H9 (cell line): ENCODE measurements at regions not wholly inside any gene's neighbourhood (a gene's known extent, or its start where the extent isn't known, plus 50 kb on each side); places are given as distances from the start of the nearest gene placed in this dataset.

ENCODE experiments used
- DNase-seq: peaks from one replicate; pipeline ENCODE4 v3.0.0-alpha.2; 2017
- H2AFZ ChIP-seq: one replicate; pipeline ENCODE4 v1.6.1; 2013; ENCODE audit warnings: mild to moderate bottlenecking, low read length, control low read depth, moderate library complexity
- H2AK5ac ChIP-seq: 2 replicates; pipeline ENCODE4 v1.6.1; 2013; ENCODE audit warnings: low read length, control low read depth, mixed read lengths; ENCODE audit not compliant: insufficient read length
- H2BK120ac ChIP-seq: one replicate; pipeline ENCODE4 v1.6.1; 2013; ENCODE audit warnings: low read depth, mild to moderate bottlenecking, low read length, control low read depth, inconsistent platforms; ENCODE audit not compliant: poor library complexity, severe bottlenecking
- H2BK12ac ChIP-seq: 2 replicates; pipeline ENCODE4 v1.6.1; 2013; ENCODE audit warnings: low read length, control low read depth, mixed read lengths, low read depth; ENCODE audit not compliant: insufficient read length
- H2BK15ac ChIP-seq: 2 replicates; pipeline ENCODE4 v1.6.1; 2013; ENCODE audit warnings: low read depth, low read length, control low read depth
- H2BK20ac ChIP-seq: one replicate; pipeline ENCODE4 v1.6.1; 2013; ENCODE audit warnings: low read depth, mild to moderate bottlenecking, low read length, control low read depth, inconsistent platforms; ENCODE audit not compliant: poor library complexity, severe bottlenecking
- H2BK5ac ChIP-seq: 2 replicates; pipeline ENCODE4 v1.6.1; 2013; ENCODE audit warnings: low read length, control low read depth, mixed read lengths; ENCODE audit not compliant: insufficient read length
- H3K14ac ChIP-seq: 2 replicates; pipeline ENCODE4 v1.6.1; 2013; ENCODE audit warnings: low read length, control low read depth; ENCODE audit not compliant: insufficient read depth
- H3K18ac ChIP-seq: 2 replicates; pipeline ENCODE4 v1.6.1; 2013; ENCODE audit warnings: low read depth, mild to moderate bottlenecking, mixed read lengths, low read length, control low read depth; ENCODE audit not compliant: insufficient read length
- H3K23ac ChIP-seq: 2 replicates; pipeline ENCODE4 v1.6.1; 2013; ENCODE audit warnings: low read length, control low read depth, mixed read lengths, low read depth; ENCODE audit not compliant: insufficient read length
- H3K23me2 ChIP-seq: 2 replicates; pipeline ENCODE4 v1.6.1; 2013; ENCODE audit warnings: low read depth, mild to moderate bottlenecking, mixed read lengths, low read length, control low read depth; ENCODE audit not compliant: insufficient read length, poor library complexity, severe bottlenecking
- H3K27ac ChIP-seq: 2 replicates; pipeline ENCODE4 v1.5.1; 2013; ENCODE audit warnings: low read length, control low read depth, mixed read lengths, low read depth; ENCODE audit not compliant: insufficient read length
- H3K27me3 ChIP-seq: 2 replicates; pipeline ENCODE4 v1.6.1; 2013; ENCODE audit warnings: low read length, control low read depth, inconsistent platforms; ENCODE audit not compliant: insufficient read depth
- H3K4ac ChIP-seq: 2 replicates; pipeline ENCODE4 v1.6.1; 2013; ENCODE audit warnings: low read depth, mild to moderate bottlenecking, control low read depth, inconsistent platforms, low read length, moderate library complexity
- H3K4me1 ChIP-seq: 2 replicates; pipeline ENCODE4 v1.6.1; 2013; ENCODE audit warnings: low read length, control low read depth, inconsistent platforms; ENCODE audit not compliant: insufficient read depth
- H3K4me2 ChIP-seq: 2 replicates; pipeline ENCODE4 v1.6.1; 2013; ENCODE audit warnings: low read length, control low read depth, mixed read lengths; ENCODE audit not compliant: insufficient read length, insufficient read depth
- H3K56ac ChIP-seq: 2 replicates; pipeline ENCODE4 v1.6.1; 2013; ENCODE audit warnings: low read depth, mild to moderate bottlenecking, mixed read lengths, low read length, control low read depth; ENCODE audit not compliant: insufficient read length
- H3K79me1 ChIP-seq: 2 replicates; pipeline ENCODE4 v1.6.1; 2013; ENCODE audit warnings: low read depth, mild to moderate bottlenecking, moderate library complexity, low read length, control low read depth, inconsistent platforms; ENCODE audit not compliant: insufficient read depth, poor library complexity, severe bottlenecking
- H3K79me2 ChIP-seq: 2 replicates; pipeline ENCODE4 v1.6.1; 2013; ENCODE audit warnings: low read length, control low read depth, inconsistent platforms; ENCODE audit not compliant: insufficient read depth
- H3K9ac ChIP-seq: 2 replicates; pipeline ENCODE4 v1.6.1; 2013; ENCODE audit warnings: low read length, control low read depth, mixed read lengths; ENCODE audit not compliant: insufficient read length; ENCODE audit errors: extremely low read depth
- H3K9me3 ChIP-seq: one replicate; pipeline ENCODE4 v1.6.1; 2013; ENCODE audit warnings: low read depth, low read length, inconsistent platforms; ENCODE audit not compliant: control insufficient read depth
- H3T11ph ChIP-seq: one replicate; pipeline ENCODE4 v1.6.1; 2013; ENCODE audit warnings: mild to moderate bottlenecking, low read length, control low read depth, inconsistent platforms
- H4K20me1 ChIP-seq: one replicate; pipeline ENCODE4 v1.6.1; 2013; ENCODE audit not compliant: control insufficient read depth, insufficient read length, insufficient read depth
- H4K5ac ChIP-seq: 2 replicates; pipeline ENCODE4 v1.6.1; 2013; ENCODE audit warnings: low read depth, mild to moderate bottlenecking, mixed read lengths, low read length, control low read depth; ENCODE audit not compliant: insufficient read length
- H4K8ac ChIP-seq: replicated peaks from 2 replicates; pipeline ENCODE4 v1.6.1; 2013; ENCODE audit warnings: low read length, control low read depth, mixed read lengths, low read depth; ENCODE audit not compliant: insufficient read length
- H4K91ac ChIP-seq: 2 replicates; pipeline ENCODE4 v1.6.1; 2013; ENCODE audit warnings: low read depth, mild to moderate bottlenecking, moderate library complexity, mixed read lengths, low read length, control low read depth; ENCODE audit not compliant: insufficient read length
- H3K27ac Mint-ChIP-seq, 3 experiments: 2 replicates in 2 of 3; 3 replicates in 1 of 3; pipeline ENCODE4 v1.8.0; 2020 to 2021; ENCODE audit warnings: mixed read lengths in 3 of 3, mild to moderate bottlenecking in 1 of 3, moderate library complexity in 1 of 3
- H3K27me3 Mint-ChIP-seq: 2 replicates; pipeline ENCODE4 v1.8.0; 2021; ENCODE audit warnings: low read depth, mild to moderate bottlenecking, moderate library complexity, mixed read lengths
- H3K36me3 Mint-ChIP-seq, 3 experiments: 2 replicates in 2 of 3; 3 replicates in 1 of 3; pipeline ENCODE4 v1.8.0; 2020 to 2021; ENCODE audit warnings: low read depth in 3 of 3, mixed read lengths in 3 of 3; ENCODE audit not compliant: insufficient read depth in 1 of 3
- H3K4me1 Mint-ChIP-seq, 2 experiments: 2 replicates each; pipeline ENCODE4 v1.8.0; 2020; ENCODE audit warnings: mixed read lengths in 2 of 2
- H3K4me3 Mint-ChIP-seq, 2 experiments: 2 replicates in 1 of 2; 3 replicates in 1 of 2; pipeline ENCODE4 v1.8.0; 2020 to 2021; ENCODE audit warnings: mild to moderate bottlenecking in 2 of 2, mixed read lengths in 2 of 2, moderate library complexity in 1 of 2
- H3K9me3 Mint-ChIP-seq, 2 experiments: 2 replicates in 1 of 2; 3 replicates in 1 of 2; pipeline ENCODE4 v1.8.0; 2020; ENCODE audit warnings: mild to moderate bottlenecking in 2 of 2, mixed read lengths in 2 of 2, moderate library complexity in 1 of 2
- CTCF ChIP-seq: fragments of 200-600 bp; sonication (generic); conservative IDR thresholded peaks from 3 replicates; pipeline ENCODE4 v1.8.0; 2021; ENCODE audit warnings: antibody characterized with exemption, mild to moderate bottlenecking
- WGBS: extraction: QIAGEN DNeasy Blood & Tissue Kit; methylation state at CpG from one replicate; pipeline ENCODE4 v1.1.7; 2013; ENCODE audit warnings: missing lambda C conversion rate, low lambda C conversion rate, mixed read lengths; ENCODE audit not compliant: insufficient read length; ENCODE audit errors: extremely low coverage; 5-methylcytosine and 5-hydroxymethylcytosine counted together

- no peak overlapping the region for H2BK12ac ChIP-seq
- no peak overlapping the region for H2BK120ac ChIP-seq
- no peak overlapping the region for H3K56ac ChIP-seq
- no peak for DNase-seq
- no peaks in the 10 kb centered on the region for H3K79me1 ChIP-seq
- no peak overlapping the region for H2BK5ac ChIP-seq
- H2AFZ ChIP-seq, result no peak overlapping the region
- H3K18ac ChIP-seq, result no peak overlapping the region
- no peak overlapping the region for H3K4me2 ChIP-seq
- no peak overlapping the region for H3K27ac ChIP-seq
- no peaks in the 10 kb centered on the region for H3K79me2 ChIP-seq
- no peak overlapping the region for H4K5ac ChIP-seq
- no peak overlapping the region for H3K4ac ChIP-seq
- no peaks in the 10 kb centered on the region for H3K27me3 ChIP-seq
- WGBS, result no CpG with 5 or more reads among the region's 3 CpGs
- H4K20me1 ChIP-seq, result no peaks in the 10 kb centered on the region
- no peak overlapping the region for H3T11ph ChIP-seq
- H3K4me1 ChIP-seq, result peaks cover 5% of the 10 kb centered on the region; the same call in 1 of the 2 replicates
- H2BK20ac ChIP-seq, result no peak overlapping the region
- H2AK5ac ChIP-seq, result no peak overlapping the region
- H3K9me3 ChIP-seq, result no peaks in the 10 kb centered on the region
- no peak overlapping the region for H4K8ac ChIP-seq
- Mint-ChIP-seq H3K9me3 (no peaks in the 10 kb centered on the region; a peak in 1 of 5 replicates), H3K4me3 (no peak overlapping the region), H3K4me1 (peaks cover 14 to 17% of the 10 kb centered on the region in 2 experiments), H3K27me3 (no peaks in the 10 kb centered on the region), H3K27ac (no peak overlapping the region), H3K36me3 (no peaks in the 10 kb centered on the region; a peak in 1 of 7 replicates)
- H3K23ac ChIP-seq, result no peak overlapping the region
- TF ChIP-seq CTCF, result no peak
- no peak overlapping the region for H3K14ac ChIP-seq
- no peak overlapping the region for H3K9ac ChIP-seq
- no peaks in the 10 kb centered on the region for H3K23me2 ChIP-seq
- H2BK15ac ChIP-seq, result no peak overlapping the region
- no peak overlapping the region for H4K91ac ChIP-seq
Observed at GRCh38 chr5:145111420-145111819, 723.7 kb downstream of the PRELID2 start.
